Effector memory CD8-positive, alpha-beta T cell (primary cell): ENCODE measurements at regions not wholly inside any gene's neighbourhood (a gene's known extent, or its start where the extent isn't known, plus 50 kb on each side); places are given as distances from the start of the nearest gene placed in this dataset.
"Not testable (repeated sequence)": the region's sequence is repeated elsewhere in the genome, so short reads cannot be mapped to it uniquely, and the experiment has no call there.

Experiments used
- ATAC-seq: fragments of 150-1000 bp; cut with Tn5 transposase; replicated peaks from 2 replicates; pipeline ENCODE4 v1.10.0; 2021; ENCODE audit warnings: mild to moderate bottlenecking, moderate library complexity
- DNase-seq, 3 experiments: peaks; one replicate each; pipeline ENCODE4 v3.0.0; 2021
- H3K27ac Mint-ChIP-seq, 2 donors: one replicate each; pipeline ENCODE4 v1.8.0; 2022; ENCODE audit warnings: mild to moderate bottlenecking in 2 of 2, mixed read lengths in 2 of 2, moderate library complexity in 2 of 2
- H3K27me3 Mint-ChIP-seq, 2 donors: one replicate each; pipeline ENCODE4 v1.8.0; 2022; ENCODE audit warnings: mixed read lengths in 2 of 2
- H3K36me3 Mint-ChIP-seq: one replicate; pipeline ENCODE4 v1.8.0; 2022; ENCODE audit warnings: mild to moderate bottlenecking, moderate library complexity, mixed read lengths; ENCODE audit not compliant: insufficient read depth
- H3K4me1 Mint-ChIP-seq, 2 donors: one replicate each; pipeline ENCODE4 v1.8.0; 2022; ENCODE audit warnings: low read depth in 2 of 2, mixed read lengths in 2 of 2
- H3K4me3 Mint-ChIP-seq, 2 donors: one replicate each; pipeline ENCODE4 v1.8.0; 2022; ENCODE audit warnings: mild to moderate bottlenecking in 2 of 2, mixed read lengths in 2 of 2, moderate library complexity in 2 of 2
- H3K9me3 Mint-ChIP-seq, 2 donors: one replicate each; pipeline ENCODE4 v1.8.0; 2022; ENCODE audit warnings: mixed read lengths in 2 of 2

- not testable (repeated sequence) for DNase-seq, ATAC-seq, H3K36me3 Mint-ChIP-seq, H3K9me3 Mint-ChIP-seq, H3K27ac Mint-ChIP-seq, H3K4me3 Mint-ChIP-seq, H3K4me1 Mint-ChIP-seq
- H3K27me3 Mint-ChIP-seq = peaks cover 25 to 33% of the 10 kb centered on the region in 2 donors
Measured at GRCh38 chr6:169973588-169974467, 222.4 kb downstream of the ERMARD start.

DNA sequence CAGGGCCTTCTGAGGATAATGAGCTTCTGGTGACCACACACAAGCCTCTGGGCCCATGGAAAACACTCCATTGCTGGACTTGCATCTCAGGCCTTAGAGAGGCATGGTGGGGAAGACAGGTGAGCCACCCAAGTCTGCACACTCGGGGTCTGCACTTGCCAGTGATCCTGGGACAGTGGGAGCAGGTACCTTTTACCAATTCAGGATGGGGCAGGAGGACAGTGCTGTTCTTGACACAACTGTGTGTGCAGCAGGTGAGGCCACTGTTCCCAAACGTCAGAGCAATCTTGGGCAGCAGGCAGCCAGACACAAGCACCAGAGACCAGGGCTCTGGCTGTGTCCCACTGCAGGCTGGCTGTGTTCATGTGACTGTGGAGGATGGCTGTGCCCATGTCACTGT, 221.3 kb downstream of the ERMARD start:
- Mint-ChIP-seq H3K9me3 (no peaks in the 10 kb centered on the region), H3K27ac (no peak overlapping the region), H3K4me1 (peaks cover 3 to 4% of the 10 kb centered on the region in 2 donors), H3K36me3 (no peaks in the 10 kb centered on the region), H3K27me3 (peaks cover 25 to 42% of the 10 kb centered on the region in 2 donors), H3K4me3 (no peak overlapping the region)
- ATAC-seq = no peak
- no peak for DNase-seq

DNA sequence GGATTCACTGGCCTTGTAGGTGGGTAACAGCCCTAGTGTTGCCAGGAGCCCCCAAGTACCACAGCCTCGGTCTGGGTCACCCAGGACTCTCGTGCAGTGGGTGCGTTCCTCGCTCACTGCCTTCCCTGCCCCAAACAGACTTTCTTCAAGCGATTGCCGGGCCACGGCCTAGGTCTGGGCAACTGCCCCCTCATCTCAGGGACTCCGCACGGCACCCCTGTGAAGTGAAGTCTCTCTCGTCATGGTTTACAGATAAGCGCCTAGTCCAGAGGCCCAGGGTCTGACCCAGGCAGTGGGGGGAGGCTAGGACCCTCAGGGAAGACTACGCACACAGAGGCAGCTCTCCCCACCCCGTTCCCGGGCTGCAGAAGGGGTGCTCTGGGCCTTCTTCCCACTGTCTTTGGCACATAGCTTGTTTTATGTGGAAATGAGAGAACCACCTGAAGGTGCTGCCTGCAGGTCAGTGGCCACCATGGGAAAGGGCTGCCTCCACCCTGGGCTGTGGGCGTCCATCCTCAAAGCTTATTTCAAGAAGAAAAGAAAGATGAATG, 220.8 kb downstream of the ERMARD start:
- ATAC-seq = no peak
- no peak for DNase-seq
- Mint-ChIP-seq H3K4me3 (no peak overlapping the region), H3K9me3 (no peaks in the 10 kb centered on the region), H3K36me3 (no peaks in the 10 kb centered on the region), H3K27ac (no peak overlapping the region), H3K4me1 (peaks cover 3 to 4% of the 10 kb centered on the region in 2 donors), H3K27me3 (peaks cover 20 to 36% of the 10 kb centered on the region in 2 donors)

GRCh38 chr6:169971081-169971861, 219.8 kb downstream of the ERMARD start:
- no peak overlapping the region for H3K4me3 Mint-ChIP-seq
- ATAC-seq = no peak
- H3K27me3 Mint-ChIP-seq = peaks cover 14 to 31% of the 10 kb centered on the region in 2 donors
- H3K9me3 Mint-ChIP-seq = no peaks in the 10 kb centered on the region
- DNase-seq = no peak
- no peaks in the 10 kb centered on the region for H3K4me1 Mint-ChIP-seq
- H3K36me3 Mint-ChIP-seq = no peaks in the 10 kb centered on the region
- no peak overlapping the region for H3K27ac Mint-ChIP-seq

DNA sequence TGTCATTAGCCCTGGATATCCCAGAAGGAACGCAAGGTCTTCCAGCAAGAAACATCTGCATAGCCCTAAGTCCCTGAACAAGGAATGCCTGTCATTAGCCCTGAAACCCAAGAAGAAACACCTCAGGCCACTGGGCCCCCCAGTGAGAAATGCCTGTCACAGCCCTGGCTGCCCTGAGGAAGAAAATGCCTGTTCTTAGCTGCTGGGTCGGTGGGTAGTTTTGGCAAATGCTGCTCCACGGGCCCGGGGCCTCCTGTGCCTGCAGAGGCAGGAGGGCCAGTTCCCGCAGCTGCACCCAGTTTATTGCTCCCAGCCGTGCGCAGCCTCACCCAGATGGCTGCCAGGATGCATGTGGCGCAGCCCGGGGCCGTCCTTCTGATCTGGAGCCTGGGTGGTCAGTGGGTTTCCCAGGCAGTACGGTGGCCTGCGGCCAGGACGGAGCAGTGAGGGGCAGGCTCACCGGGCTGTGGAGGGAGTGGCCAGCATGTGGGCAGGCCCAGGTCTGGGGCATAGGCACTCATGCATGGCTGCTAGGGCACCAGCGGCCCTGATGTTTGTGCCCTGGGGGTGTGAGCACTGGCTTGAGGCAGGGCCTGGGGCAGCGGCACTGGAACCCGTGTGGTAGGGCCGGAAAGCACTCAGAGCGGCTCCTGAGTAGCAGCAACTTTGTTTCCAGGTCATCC, 219.0 kb downstream of the ERMARD start:
- H3K4me1 Mint-ChIP-seq = no peaks in the 10 kb centered on the region
- H3K27ac Mint-ChIP-seq = no peak overlapping the region
- no peak for DNase-seq
- no peak overlapping the region for H3K4me3 Mint-ChIP-seq
- H3K36me3 Mint-ChIP-seq = no peaks in the 10 kb centered on the region
- H3K9me3 Mint-ChIP-seq = no peaks in the 10 kb centered on the region
- H3K27me3 Mint-ChIP-seq = peaks cover 16 to 36% of the 10 kb centered on the region in 2 donors
- no peak for ATAC-seq

GRCh38 chr6:169969372-169970099, 218.1 kb downstream of the ERMARD start:
- H3K4me1 Mint-ChIP-seq = no peaks in the 10 kb centered on the region
- H3K36me3 Mint-ChIP-seq = no peaks in the 10 kb centered on the region
- no peak for ATAC-seq
- no peak for DNase-seq
- no peak overlapping the region for H3K4me3 Mint-ChIP-seq
- H3K9me3 Mint-ChIP-seq = no peaks in the 10 kb centered on the region
- peaks cover 25 to 41% of the 10 kb centered on the region in 2 donors for H3K27me3 Mint-ChIP-seq
- H3K27ac Mint-ChIP-seq = no peak overlapping the region

DNA sequence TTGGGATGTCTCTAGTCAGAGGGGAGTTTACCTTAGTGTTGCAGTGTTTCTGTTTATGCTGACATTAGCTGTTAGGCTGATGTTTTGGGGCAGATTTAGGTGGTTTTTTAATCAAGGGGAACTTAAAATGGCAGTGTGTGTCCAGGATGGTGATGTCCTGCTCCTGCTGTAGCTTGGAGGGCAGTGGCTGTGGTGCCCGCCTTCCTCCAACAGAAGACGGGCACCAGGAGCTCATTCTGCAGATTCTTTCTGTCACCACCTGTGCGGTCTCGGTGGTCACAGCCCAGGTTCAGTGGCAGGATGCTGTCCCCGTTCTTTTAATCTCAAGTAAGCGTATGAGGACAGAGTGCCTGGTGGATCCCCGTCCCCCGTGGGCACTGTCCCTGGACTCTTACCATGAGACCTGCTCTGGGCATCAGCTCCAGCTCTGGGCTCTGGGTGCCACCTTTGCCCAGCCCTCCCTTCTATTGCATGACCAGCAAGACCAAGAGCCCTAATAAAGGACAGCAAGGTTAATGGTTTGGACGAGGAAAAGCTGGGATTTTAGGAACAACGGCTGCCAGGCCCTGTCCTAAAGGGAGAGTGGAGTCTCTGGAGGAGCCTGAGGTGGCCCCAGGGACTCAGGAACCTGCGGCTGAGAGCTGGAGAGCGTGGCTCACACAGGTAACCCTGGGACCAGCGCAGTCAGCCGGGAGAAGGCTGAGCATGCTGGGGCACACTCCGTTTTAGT, 217.3 kb downstream of the ERMARD start:
- ATAC-seq (no peak), DNase-seq (no peak)
- no peak overlapping the region for H3K4me3 Mint-ChIP-seq
- H3K36me3 Mint-ChIP-seq = no peaks in the 10 kb centered on the region
- no peaks in the 10 kb centered on the region for H3K9me3 Mint-ChIP-seq
- no peak overlapping the region for H3K27ac Mint-ChIP-seq
- peaks cover 27 to 41% of the 10 kb centered on the region in 2 donors for H3K27me3 Mint-ChIP-seq
- H3K4me1 Mint-ChIP-seq = no peaks in the 10 kb centered on the region

DNA sequence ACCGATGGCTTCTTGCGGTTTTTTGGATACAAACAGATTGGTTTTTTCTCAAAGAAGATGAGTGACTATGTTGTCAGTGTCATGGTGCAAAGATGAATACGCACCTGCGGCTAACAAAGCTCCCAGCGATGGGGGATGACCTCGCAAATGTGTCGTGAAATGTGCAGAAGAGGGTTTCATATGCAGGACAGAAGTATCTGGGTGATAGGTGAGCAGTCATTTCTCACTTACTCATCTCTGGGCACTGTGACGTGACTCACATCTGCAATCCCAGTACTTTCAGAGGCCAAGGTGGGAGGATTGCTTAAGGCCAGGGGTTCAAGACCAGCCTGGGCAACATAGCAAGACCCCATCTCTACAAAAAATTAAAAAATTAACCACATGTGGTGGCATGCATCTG, 216.3 kb downstream of the ERMARD start:
- no peak overlapping the region for H3K27ac Mint-ChIP-seq
- H3K4me1 Mint-ChIP-seq = peaks cover 0 to 1% of the 10 kb centered on the region in 2 donors
- H3K9me3 Mint-ChIP-seq = no peaks in the 10 kb centered on the region
- H3K36me3 Mint-ChIP-seq = no peaks in the 10 kb centered on the region
- DNase-seq = no peak
- ATAC-seq = no peak
- peaks cover 31 to 48% of the 10 kb centered on the region in 2 donors for H3K27me3 Mint-ChIP-seq
- H3K4me3 Mint-ChIP-seq = no peak overlapping the region

GRCh38 chr6:169966312-169967181, 215.1 kb downstream of the ERMARD start:
- Mint-ChIP-seq H3K27me3 (peaks cover 28 to 54% of the 10 kb centered on the region in 2 donors), H3K4me3 (no peak overlapping the region), H3K9me3 (no peaks in the 10 kb centered on the region), H3K36me3 (no peaks in the 10 kb centered on the region), H3K27ac (no peak overlapping the region), H3K4me1 (peaks cover 0 to 1% of the 10 kb centered on the region in 2 donors)
- ATAC-seq = no peak
- no peak for DNase-seq

DNA sequence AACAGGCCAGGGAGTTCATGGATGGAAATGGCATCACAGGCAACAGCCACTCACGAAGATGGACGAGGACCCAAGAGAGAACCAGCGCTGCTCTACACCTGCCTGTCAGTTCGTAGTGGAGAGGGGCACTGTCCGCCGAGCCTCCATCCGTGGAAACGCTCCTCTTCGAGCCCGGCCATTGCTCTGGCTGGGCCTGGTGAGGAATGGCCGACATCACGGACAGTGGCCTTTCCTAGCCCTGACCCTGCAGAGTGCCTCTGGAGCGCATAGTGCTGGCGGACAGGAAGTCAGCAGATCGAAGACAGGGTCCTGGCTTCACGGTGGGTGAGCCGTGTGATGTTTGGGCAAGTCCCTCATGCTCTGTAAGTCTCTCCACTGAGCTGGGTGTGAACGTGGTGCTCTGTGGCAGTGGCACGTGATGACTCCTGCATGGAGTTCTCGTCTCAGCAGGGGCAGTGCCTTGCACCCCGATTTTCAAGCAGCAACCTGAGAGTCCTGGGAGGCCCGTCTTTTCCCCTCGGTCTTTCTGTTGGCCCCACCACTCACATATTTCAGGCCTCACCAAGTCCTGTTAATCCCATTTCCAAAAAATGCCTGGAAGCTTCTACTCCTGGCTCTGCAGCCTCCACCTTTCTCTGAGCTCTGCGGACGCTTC, 214.4 kb downstream of the ERMARD start:
- Mint-ChIP-seq H3K36me3 (no peaks in the 10 kb centered on the region), H3K4me1 (peaks cover 0 to 2% of the 10 kb centered on the region in 2 donors), H3K27me3 (peaks cover 26 to 61% of the 10 kb centered on the region in 2 donors), H3K27ac (no peak overlapping the region), H3K4me3 (no peak overlapping the region), H3K9me3 (no peaks in the 10 kb centered on the region)
- DNase-seq = no peak
- no peak for ATAC-seq

GRCh38 chr6:169965239-169965638, 213.8 kb downstream of the ERMARD start:
- Mint-ChIP-seq H3K4me1 (peaks cover 0 to 2% of the 10 kb centered on the region in 2 donors), H3K9me3 (no peaks in the 10 kb centered on the region), H3K27me3 (peaks cover 26 to 63% of the 10 kb centered on the region in 2 donors), H3K4me3 (no peak overlapping the region), H3K36me3 (no peaks in the 10 kb centered on the region), H3K27ac (no peak overlapping the region)
- DNase-seq = no peak
- no peak for ATAC-seq
